ENCODE measurements at regions not wholly inside any gene's neighbourhood (a gene's known extent, or its start where the extent isn't known, plus 50 kb on each side); places are given as distances from the start of the nearest gene placed in this dataset.

DNA sequence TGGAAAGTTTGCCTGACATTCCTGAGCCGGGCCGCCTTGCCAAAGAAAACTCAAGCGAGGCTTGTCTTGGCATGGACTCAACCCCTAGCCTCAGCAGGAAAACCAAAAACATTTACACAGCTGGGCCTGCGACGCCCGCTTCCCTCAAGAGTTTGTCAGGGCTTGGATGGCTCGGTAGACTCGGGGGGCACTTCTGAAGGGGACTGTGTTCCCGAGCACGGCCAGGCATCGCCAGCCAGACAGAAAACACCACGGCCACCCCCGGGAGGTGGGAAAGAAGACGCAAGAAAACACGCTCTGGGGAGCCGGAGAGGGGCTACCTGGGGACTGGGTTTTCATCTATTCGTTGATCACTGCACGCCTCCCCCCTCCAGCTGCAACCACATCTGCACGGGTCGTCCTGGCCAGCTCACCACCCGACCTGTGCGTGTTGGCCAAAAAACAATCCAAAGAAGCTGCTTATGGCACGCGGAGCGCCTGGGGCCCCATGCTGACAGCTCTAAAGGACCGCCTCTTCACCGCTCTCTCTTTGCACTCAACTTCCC lies 380.7 kb downstream of the MN1 start:
- no peaks in the 10 kb centered on the region for H3K36me3 Mint-ChIP-seq (ENCODE audit: low read depth)
- H3K4me1 Mint-ChIP-seq: no peaks in the 10 kb centered on the region

DNA sequence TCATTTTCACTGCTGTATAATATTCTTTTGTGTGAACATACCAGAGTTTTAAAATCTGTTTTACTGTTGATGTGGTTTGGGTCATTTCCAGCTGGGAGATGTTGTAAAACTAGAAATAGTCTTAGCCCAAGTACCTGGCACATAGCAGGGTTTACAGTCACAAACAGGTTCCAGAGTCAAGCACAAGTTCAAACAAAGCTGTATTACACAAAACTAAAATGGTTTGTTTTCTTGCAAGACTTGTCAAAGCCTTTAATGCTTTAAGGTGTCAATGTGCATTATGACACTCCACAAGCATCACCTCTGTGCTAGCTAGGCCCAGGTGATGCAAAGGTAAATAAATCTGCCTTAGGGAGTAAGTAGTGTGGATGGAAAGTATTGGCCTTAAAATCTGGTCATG lies 379.1 kb downstream of the MN1 start:
- peaks cover 2% of the 10 kb centered on the region for H3K27me3 Mint-ChIP-seq
- no peak overlapping the region for H3K27ac Mint-ChIP-seq
- peaks cover 7% of the 10 kb centered on the region for H3K9me3 Mint-ChIP-seq
- no peaks in the 10 kb centered on the region for H3K36me3 Mint-ChIP-seq (ENCODE audit: low read depth)
- no peak for DNase-seq
- CTCF ChIA-PET: no interaction called here
- no peak overlapping the region for H3K4me3 Mint-ChIP-seq
- no peaks in the 10 kb centered on the region for H3K4me1 Mint-ChIP-seq
- POLR2A ChIA-PET: no interaction called here

More for the DNA sequence above, 380.7 kb downstream of the MN1 start:
- H3K27me3 Mint-ChIP-seq: peaks cover 2% of the 10 kb centered on the region
- ChIA-PET POLR2A (no interaction called here), CTCF (no interaction called here)
- H3K9me3 Mint-ChIP-seq: peaks cover 9% of the 10 kb centered on the region
- no peak overlapping the region for H3K27ac Mint-ChIP-seq
- H3K4me3 Mint-ChIP-seq: no peak overlapping the region
- no peak for DNase-seq

DNA sequence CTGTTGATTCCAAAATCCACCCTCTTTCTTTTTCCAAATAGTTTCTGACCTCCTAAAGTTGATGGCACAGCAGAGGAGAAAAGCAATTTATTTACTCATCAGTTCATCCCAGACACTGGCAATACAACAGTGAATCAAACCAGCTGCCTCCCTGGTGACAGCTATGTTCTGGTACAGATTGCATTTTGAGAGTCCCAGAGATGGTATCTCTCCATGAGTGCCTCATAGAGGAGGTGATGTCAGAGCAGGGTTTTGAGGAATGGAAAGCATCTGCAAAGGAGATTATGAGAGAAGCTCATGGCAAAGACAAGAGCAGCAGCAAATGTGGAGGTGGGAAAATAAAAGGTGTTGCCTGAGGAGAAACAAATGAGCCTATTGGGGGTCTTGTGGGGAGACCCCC lies 377.2 kb downstream of the MN1 start:
- peaks cover 2% of the 10 kb centered on the region for H3K27me3 Mint-ChIP-seq
- DNase-seq: no peak
- peaks cover 18% of the 10 kb centered on the region for H3K9me3 Mint-ChIP-seq
- no peaks in the 10 kb centered on the region for H3K4me1 Mint-ChIP-seq
- CTCF ChIA-PET: no interaction called here
- H3K27ac Mint-ChIP-seq: no peak overlapping the region
- no peak overlapping the region for H3K4me3 Mint-ChIP-seq
- POLR2A ChIA-PET: no interaction called here
- H3K36me3 Mint-ChIP-seq (ENCODE audit: low read depth): no peaks in the 10 kb centered on the region

DNA sequence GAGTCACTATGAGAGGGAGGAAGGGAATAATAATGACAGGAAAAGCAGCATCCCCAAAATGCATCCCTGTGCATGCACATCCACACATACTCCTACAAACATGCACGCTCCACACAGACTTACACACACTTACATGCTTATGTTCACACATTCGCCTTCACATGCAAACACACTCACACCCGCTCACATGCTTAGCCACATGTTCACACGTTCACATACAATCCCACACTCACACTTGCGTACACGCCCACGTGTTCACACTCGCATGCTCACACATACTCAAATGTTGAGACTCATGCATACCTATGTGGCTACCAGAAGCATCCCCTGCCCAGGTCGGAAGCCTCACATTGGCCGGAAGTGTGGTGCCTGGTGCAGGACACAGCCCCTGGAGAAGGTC lies 372.1 kb downstream of the MN1 start:
- Mint-ChIP-seq H3K4me1 (no peaks in the 10 kb centered on the region), H3K27me3 (no peaks in the 10 kb centered on the region), H3K36me3 (ENCODE audit: low read depth) (no peaks in the 10 kb centered on the region), H3K9me3 (peaks cover 24% of the 10 kb centered on the region), H3K4me3 (no peak overlapping the region), H3K27ac (no peak overlapping the region)
- ChIA-PET CTCF (no interaction called here), POLR2A (no interaction called here)
- no peak for DNase-seq

DNA sequence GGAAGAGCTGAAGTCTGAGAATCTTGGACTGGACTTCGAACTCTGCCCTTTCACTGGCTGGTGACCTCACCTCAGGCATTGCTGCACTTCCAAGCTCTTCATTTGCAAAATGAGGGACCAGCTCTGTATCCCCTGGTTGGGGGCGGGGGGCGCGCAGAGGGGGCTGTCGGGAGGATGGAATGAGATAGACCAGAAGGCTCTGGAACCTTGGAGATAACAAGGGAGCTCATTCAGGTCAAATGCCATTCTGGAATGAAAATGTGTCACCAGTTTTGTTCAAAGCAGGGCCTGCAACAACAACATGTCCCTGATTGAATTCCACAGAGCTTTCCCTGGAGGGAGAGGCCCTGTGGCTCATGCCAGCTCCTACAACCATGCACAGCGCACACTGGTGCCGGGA lies 370.5 kb downstream of the MN1 start:
- H3K4me1 Mint-ChIP-seq: no peaks in the 10 kb centered on the region
- no peak overlapping the region for H3K4me3 Mint-ChIP-seq
- CTCF ChIA-PET: no interaction called here

DNA sequence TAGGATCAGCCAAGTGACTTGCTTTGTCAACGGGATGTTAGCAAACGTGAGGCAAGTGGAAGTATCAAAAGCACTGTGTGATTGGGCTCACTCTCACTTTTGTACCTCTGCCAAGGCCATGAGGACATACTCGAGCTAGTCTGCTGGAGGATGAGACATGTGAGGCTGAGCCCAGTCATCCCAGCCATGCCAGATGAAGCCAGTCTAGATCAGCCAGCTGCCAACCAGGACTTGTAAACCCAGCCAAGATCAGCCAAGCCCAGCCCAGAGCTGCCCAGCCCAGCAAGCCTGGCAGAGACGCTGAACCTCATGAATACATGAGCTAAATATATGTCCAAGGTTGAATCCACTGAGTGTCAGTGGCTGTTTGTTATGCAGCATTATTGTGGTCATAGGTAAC lies 369.7 kb downstream of the MN1 start:
- POLR2A ChIA-PET: no interaction called here
- H3K27ac Mint-ChIP-seq: no peak overlapping the region
- peaks cover 21% of the 10 kb centered on the region for H3K9me3 Mint-ChIP-seq
- no peak for DNase-seq
- H3K4me3 Mint-ChIP-seq: no peak overlapping the region
- no peaks in the 10 kb centered on the region for H3K4me1 Mint-ChIP-seq
- no peaks in the 10 kb centered on the region for H3K36me3 Mint-ChIP-seq (ENCODE audit: low read depth)
- CTCF ChIA-PET: no interaction called here
- H3K27me3 Mint-ChIP-seq: no peaks in the 10 kb centered on the region

More for the DNA sequence above, 370.5 kb downstream of the MN1 start:
- POLR2A ChIA-PET: no interaction called here
- peaks cover 21% of the 10 kb centered on the region for H3K9me3 Mint-ChIP-seq
- no peak for DNase-seq
- no peak overlapping the region for H3K27ac Mint-ChIP-seq
- no peaks in the 10 kb centered on the region for H3K27me3 Mint-ChIP-seq
- H3K36me3 Mint-ChIP-seq (ENCODE audit: low read depth): no peaks in the 10 kb centered on the region

DNA sequence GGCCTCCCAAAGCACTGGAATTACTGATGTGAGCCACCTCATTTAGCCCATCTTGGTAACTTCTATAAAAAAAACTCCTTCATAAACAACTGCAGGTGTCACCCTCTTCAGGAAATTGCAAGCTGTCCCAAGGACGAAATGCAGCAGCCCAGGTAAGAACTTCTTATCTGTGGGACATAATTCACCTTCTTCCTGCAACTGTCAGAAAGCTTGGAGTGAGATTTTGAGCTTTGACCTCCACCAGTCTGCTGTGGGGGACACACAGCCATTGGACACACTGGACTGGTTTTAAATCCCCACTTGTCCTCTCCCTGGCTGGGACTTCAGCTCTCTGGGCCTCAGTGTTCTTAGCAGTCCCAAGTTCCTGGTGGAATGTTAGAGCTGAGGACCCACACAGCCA lies 368.5 kb downstream of the MN1 start:
- CTCF ChIA-PET: no interaction called here
- DNase-seq: no peak
- POLR2A ChIA-PET: no interaction called here

DNA sequence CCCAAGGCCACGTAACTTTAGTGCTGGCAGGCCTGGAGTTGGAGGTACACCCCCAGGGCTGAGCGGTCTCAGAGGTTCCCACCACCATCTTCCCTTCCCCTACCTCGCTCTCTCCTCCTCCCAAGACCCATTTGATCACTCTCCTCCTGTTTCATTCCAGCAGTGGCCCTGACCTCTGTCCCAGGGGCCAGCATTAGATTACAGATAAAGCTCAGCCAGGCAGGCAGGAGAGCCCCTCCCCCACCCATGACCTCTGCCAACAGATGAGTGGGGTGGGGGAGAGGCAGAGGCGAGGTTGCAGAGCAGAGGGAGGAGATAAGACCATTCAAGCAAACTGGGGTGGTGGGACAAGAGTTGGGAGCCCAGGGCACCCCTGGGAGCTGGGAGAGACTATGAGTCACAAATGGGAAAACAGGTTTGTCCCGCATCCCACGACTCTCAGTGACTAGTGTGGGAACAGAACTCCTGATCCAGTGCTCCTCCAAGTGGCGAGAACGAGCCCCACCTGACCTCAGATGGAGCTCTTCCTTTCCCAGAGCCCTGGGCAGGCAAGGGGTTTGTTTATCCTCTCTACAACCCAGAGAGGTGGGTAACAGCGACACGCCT lies 367.9 kb downstream of the MN1 start:
- no peaks in the 10 kb centered on the region for H3K4me1 Mint-ChIP-seq
- no peak overlapping the region for H3K4me3 Mint-ChIP-seq
- H3K27ac Mint-ChIP-seq: no peak overlapping the region
- POLR2A ChIA-PET: no interaction called here
- no peaks in the 10 kb centered on the region for H3K27me3 Mint-ChIP-seq
- CTCF ChIA-PET: no interaction called here
- H3K36me3 Mint-ChIP-seq (ENCODE audit: low read depth): no peaks in the 10 kb centered on the region
- no peak for DNase-seq
- H3K9me3 Mint-ChIP-seq: peaks cover 10% of the 10 kb centered on the region

More for the DNA sequence above, 368.5 kb downstream of the MN1 start:
- Mint-ChIP-seq H3K9me3 (peaks cover 15% of the 10 kb centered on the region), H3K4me3 (no peak overlapping the region), H3K27me3 (no peaks in the 10 kb centered on the region), H3K4me1 (no peaks in the 10 kb centered on the region), H3K27ac (no peak overlapping the region), H3K36me3 (ENCODE audit: low read depth) (no peaks in the 10 kb centered on the region)

DNA sequence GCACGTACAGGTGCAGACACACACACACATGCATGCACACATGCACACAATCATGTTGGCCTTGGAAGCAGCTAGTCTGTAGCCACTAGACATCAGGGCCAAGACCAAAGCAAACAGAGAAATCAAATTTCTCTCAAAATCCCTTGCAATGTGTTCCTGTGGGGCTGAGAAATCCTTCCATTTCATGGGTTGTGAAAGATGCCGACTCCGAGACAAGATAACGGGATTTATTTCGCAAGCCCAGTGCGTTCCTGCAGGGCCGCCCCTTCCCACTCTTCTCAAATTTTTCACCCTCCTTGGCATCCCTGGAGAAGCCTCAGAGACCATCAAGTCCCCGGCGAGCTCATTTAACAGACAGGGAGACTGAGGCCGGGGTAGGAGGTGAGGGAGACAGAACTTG lies 366.7 kb downstream of the MN1 start:
- H3K36me3 Mint-ChIP-seq (ENCODE audit: low read depth): no peaks in the 10 kb centered on the region
- no peaks in the 10 kb centered on the region for H3K4me1 Mint-ChIP-seq
- no peaks in the 10 kb centered on the region for H3K27me3 Mint-ChIP-seq
- no peak for DNase-seq
- no peak overlapping the region for H3K27ac Mint-ChIP-seq
- ChIA-PET CTCF (no interaction called here), POLR2A (no interaction called here)
- no peak overlapping the region for H3K4me3 Mint-ChIP-seq
- H3K9me3 Mint-ChIP-seq: peaks cover 6% of the 10 kb centered on the region

DNA sequence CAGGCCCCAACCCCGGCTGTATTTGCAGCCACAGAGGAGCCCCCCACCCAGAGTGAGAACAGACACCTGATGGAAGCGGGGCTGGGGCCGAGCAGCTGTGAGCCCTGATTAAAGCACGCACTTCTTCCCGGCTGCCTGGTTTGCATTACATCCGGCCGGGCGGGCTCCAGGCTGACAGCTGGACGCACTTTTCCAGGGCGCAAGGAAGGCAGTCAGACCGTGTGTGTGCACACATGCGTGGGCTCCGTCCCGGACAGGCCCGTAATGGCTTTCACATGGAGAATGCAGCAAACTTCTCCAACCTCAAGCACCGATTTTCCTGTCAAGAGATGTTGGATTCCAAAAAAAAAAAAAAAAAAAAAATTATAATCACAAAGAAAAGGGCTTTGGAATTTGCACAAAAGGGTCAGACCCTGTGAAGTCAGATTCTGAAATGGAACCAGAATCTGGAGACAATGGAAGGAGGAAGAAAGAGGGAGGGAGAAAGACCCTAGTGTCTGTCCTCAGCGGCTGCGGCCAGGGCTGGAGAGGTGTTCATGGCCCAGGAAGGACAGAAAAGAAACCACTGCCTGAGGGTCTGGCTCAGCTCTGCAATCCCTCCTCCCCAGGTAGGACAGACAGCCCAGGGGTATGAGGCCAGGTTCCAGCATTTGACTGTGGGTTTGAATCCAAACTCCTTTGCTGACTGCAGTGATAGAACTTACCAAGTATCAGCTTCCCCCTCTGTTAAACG lies 365.5 kb downstream of the MN1 start:
- Mint-ChIP-seq H3K27ac (no peak overlapping the region), H3K4me3 (no peak overlapping the region), H3K36me3 (ENCODE audit: low read depth) (no peaks in the 10 kb centered on the region), H3K27me3 (no peaks in the 10 kb centered on the region), H3K4me1 (no peaks in the 10 kb centered on the region), H3K9me3 (peaks cover 3% of the 10 kb centered on the region)
- no peak for DNase-seq
- ChIA-PET POLR2A (no interaction called here), CTCF (no interaction called here)

DNA sequence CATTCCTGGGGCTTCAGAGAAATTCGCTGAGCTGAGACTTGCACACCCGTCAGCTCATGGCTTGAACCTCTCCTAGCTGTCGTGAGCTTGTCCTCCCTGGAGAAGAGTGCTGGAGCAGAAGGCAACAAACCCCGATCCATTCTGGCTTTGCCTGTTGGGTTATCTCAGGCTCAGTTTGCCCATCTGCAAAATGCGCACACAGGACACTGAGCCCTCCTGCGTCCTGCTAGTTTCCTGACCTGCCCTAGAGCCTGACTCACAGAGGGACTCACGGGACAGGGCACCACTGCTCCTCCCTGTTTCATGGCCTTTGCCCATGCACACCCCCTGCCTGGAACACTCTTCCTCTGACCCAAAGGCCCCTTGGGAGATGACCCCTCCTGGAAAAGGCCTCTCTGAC lies 365.0 kb downstream of the MN1 start:
- DNase-seq: no peak
- Mint-ChIP-seq H3K4me3 (no peak overlapping the region), H3K27ac (no peak overlapping the region), H3K36me3 (ENCODE audit: low read depth) (no peaks in the 10 kb centered on the region), H3K27me3 (no peaks in the 10 kb centered on the region), H3K9me3 (peaks cover 3% of the 10 kb centered on the region), H3K4me1 (no peaks in the 10 kb centered on the region)
- POLR2A ChIA-PET: no interaction called here
- CTCF ChIA-PET: no interaction called here

DNA sequence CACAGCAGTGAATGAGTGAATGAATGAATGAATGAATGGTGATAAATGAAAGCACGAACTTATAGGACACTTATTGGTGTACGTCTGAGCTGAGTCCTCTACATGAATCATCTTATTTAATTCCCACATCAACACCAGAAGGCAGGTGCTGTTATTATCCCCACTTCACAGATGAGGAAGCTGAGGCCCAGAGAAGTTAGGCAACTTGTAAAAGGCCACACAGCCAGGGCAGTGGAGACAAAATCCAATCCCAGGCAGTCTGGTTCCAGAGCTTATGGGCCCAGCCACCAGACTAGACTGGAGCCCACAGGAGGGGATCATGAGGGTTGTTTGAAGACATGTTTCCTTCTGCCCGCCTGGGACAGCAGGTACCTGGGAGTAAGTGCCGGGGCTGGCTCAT lies 364.0 kb downstream of the MN1 start:
- no peaks in the 10 kb centered on the region for H3K4me1 Mint-ChIP-seq
- no peaks in the 10 kb centered on the region for H3K27me3 Mint-ChIP-seq
- POLR2A ChIA-PET: no interaction called here
- H3K27ac Mint-ChIP-seq: no peak overlapping the region
- H3K9me3 Mint-ChIP-seq: no peaks in the 10 kb centered on the region
- no peak overlapping the region for H3K4me3 Mint-ChIP-seq
- no peak for DNase-seq
- CTCF ChIA-PET: no interaction called here
- no peaks in the 10 kb centered on the region for H3K36me3 Mint-ChIP-seq (ENCODE audit: low read depth)

DNA sequence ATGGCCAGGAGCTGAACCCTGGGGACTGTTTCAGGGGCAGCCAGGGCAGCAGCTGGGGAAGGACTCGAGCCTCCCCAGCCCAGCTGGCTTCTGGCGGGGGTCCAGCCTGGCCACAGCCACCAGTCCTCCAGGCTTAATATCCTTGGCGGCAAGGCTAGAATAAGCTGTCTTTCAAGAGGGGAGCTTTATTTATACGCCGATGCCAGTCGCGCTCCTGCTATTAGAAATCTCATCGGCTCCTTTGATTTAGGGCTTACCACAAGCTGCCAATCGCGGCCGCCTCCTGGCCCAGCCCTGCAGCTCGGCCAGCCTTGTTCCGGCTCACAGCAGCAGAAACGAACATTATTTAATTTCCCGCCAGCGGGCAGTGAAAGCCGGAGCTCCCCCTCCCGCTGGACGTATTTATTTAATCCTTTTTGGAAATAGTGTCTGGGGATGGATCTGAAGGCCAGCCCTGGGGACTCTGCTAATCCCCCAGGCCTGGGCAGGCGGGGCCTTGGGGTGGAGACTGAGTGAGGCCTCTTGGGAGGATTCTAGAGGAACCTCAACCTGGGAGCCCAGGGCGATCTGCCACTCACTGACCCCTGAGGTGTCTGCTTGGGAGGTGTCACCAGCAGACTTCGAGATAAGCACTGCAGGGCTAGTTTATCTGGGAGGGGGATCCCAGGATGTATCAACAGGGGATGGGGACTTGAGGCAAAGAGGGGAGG lies 363.1 kb downstream of the MN1 start:
- ChIA-PET CTCF (no interaction called here), POLR2A (no interaction called here)
- H3K4me1 Mint-ChIP-seq: no peaks in the 10 kb centered on the region
- H3K27me3 Mint-ChIP-seq: no peaks in the 10 kb centered on the region
- H3K9me3 Mint-ChIP-seq: no peaks in the 10 kb centered on the region
- no peak overlapping the region for H3K4me3 Mint-ChIP-seq
- no peak overlapping the region for H3K27ac Mint-ChIP-seq
- H3K36me3 Mint-ChIP-seq (ENCODE audit: low read depth): no peaks in the 10 kb centered on the region
- no peak for DNase-seq

DNA sequence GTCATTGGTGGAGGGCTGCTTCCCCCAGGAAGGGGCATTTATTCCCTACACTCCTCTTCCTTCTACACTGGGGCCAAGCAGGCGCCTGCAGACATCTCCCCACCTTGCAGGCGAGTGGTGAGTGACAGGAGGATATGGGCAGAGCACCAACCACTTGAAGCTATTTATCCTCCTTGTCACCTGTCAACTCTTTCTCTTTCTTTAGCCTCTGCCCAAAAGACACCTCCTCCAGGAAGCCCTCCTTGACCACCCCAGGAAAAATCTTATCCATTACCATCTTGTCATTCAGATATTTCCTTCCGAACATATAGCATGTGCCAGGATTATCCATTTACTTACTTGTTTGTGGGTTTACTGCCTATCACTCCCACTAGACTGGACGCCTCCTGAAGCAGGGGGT lies 362.4 kb downstream of the MN1 start:
- no peak for DNase-seq
- no peaks in the 10 kb centered on the region for H3K27me3 Mint-ChIP-seq
- H3K9me3 Mint-ChIP-seq: no peaks in the 10 kb centered on the region
- no peak overlapping the region for H3K4me3 Mint-ChIP-seq
- CTCF ChIA-PET: no interaction called here
- POLR2A ChIA-PET: no interaction called here
- no peaks in the 10 kb centered on the region for H3K4me1 Mint-ChIP-seq
- no peak overlapping the region for H3K27ac Mint-ChIP-seq
- H3K36me3 Mint-ChIP-seq (ENCODE audit: low read depth): no peaks in the 10 kb centered on the region

Data from activated CD4-positive, alpha-beta memory T cell treated with anti-CD3 and anti-CD28 coated beads, Interleukin-2, amount 10 ng/mL, durations not matched to agents 7 days and 5 days (primary cell).